HG02610 (cell line): ENCODE measurements at regions not wholly inside any gene's neighbourhood (a gene's known extent, or its start where the extent isn't known, plus 50 kb on each side); places are given as distances from the start of the nearest gene placed in this dataset.
"Not testable (repeated sequence)": the region's sequence is repeated elsewhere in the genome, so short reads cannot be mapped to it uniquely, and the experiment has no call there.

Source experiments
- ATAC-seq: cut with Tn5 transposase; IDR thresholded peaks from one replicate; pipeline ENCODE4 v1.9.1; 2021; ENCODE audit warnings: mild to moderate bottlenecking, moderate library complexity; ENCODE audit not compliant: unreplicated experiment

DNA sequence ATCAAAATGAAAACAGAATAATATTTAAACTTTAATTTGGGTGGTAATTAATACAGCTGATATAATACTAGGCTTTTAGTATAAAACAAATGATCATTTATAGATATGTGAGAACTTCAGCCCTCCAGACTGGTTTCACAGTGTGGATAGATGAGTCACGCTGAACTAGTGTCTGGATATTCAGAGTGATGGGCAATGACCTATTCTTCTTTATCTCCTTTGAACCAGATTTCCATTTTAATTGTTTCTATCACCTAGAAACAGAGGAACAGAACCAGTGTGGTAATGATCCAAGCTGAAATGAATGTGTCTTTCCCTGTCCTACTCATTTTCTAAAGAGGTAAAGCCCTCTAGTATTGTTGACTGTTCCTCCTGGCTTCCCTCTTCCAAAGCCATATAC lies 155.2 kb upstream of the GK2 start:
- ATAC-seq, result no peak

DNA sequence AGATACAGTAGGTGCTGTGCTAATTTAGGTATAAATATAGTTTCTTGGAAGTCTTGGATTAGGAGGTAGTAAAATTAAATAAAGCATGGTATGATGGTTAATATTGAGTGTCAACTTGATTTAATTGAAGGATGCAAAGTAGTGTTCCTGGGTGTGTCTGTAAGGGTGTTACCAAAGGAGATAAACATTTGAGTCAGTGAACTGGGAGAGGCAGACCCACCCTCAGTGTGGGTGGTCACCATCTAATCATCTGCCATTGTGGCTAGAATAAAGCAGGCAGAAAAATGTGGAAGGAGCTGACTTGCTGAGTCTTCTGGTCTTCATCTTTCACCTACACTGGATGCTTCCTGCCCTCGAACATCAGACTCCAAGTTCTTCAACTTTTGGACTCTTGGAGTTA lies 153.7 kb upstream of the GK2 start:
- ATAC-seq, result no peak

DNA sequence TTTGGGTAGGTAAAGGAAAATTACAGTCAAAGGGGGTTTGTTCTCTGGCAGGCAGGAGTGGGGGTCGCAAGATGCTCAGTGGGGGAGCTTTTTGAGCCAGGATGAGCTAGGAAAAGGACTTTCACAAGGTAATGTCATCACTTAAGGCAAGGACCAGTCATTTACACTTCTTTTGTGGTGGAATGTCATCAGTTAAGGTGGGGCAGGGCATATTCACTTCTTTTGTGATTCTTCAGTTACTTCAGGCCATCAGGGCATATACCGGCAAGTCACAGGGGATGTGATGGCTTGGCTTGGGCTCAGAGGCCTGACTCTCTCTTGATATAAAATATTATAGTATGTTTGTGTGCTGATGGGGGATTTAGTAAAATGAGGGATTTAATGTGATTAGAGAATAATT lies 151.4 kb upstream of the GK2 start:
- ATAC-seq, result not testable (repeated sequence)

DNA sequence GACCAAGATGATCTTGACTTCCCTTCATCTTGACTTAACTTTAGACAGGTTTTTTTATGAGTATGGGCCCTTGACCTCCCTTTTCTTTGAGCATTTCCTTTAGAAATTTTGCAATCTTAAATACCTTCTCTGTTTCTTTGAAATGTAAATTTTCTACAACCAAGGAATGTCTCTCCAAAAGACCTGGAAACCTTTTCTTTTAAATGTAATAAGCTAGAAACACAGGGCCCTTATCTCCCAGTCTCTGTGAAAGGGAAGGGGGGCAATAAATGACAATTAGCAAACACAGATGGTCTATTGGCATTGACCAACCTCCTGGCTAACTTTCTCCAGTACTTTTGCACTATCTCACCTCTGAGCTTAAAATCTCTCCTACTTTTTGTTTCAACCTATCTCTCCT lies 144.3 kb upstream of the GK2 start:
- no peak for ATAC-seq

DNA sequence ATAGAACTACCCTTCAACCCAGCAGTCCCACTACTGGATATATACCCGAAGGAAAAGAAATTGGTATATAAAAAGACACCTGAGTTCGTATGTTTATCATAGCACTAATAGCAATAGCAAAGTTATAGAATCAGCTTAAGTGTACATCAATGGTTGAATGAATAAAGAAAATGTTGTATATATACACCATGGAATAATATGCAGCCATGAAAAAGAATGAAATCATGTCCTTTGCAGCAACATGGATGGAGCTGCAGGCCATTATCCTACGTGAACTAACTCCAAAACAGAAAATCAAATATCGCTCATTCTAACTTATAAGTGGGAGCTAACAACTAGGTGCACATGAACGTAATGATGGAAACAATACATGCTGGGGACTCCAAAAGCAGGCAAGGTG lies 143.5 kb upstream of the GK2 start:
- no peak for ATAC-seq

DNA sequence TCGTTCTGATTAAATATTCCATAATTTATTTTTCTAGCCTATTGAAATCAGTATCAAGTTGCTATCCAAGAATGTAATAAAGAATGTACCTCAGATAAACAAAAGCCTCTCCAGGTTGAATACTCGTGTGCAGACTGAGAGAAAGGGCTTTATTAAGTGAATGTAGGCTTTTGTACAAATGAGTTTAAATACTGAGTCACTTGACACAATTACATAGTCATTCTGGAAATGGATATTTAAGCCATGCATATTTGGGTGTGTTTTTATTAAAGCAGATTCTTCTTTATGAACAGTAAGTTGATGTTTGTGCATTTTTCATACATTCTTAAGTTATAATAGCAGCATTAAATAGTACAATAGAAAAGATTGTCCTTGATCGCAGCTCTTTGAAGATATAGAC lies 139.8 kb upstream of the GK2 start:
- ATAC-seq, result no peak

DNA sequence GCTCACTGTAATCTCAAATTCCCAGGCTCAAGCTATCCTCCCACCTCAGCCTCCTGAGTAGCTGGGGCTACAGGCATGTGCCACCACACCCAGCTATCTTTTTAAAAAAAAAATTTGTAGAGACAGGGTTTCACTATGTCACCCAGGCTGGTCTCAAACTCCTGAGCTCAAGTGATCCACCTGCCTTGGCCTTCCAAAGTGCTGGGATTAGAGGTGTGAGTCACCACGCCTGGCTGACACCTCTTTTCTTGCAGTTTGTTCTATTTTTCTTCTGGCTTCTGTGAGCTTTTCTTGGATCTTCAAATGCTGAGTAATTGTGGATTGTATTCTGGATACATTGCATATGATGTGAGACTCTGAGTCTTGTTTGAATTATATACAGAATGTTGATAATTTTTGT lies 137.3 kb upstream of the GK2 start:
- ATAC-seq, result not testable (repeated sequence)

DNA sequence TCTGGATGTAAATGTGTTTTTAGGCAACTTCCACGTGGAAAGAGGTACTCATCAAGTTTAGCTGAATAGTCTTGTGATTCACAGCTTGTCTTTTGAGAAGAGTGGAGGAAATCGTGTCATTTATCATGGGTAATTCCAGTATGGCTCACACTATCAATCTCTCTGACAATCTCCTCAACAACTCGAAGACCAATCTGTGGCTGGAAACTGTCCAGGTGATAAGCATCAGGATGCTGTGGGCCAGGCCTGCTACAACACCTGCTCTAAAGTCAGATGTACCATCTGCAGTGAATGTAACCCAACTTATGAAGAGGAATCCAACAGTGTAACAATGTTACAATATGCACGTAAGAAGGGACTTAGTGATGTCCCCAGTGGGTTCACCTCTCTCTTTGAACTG lies 132.1 kb upstream of the GK2 start:
- ATAC-seq, result no peak

DNA sequence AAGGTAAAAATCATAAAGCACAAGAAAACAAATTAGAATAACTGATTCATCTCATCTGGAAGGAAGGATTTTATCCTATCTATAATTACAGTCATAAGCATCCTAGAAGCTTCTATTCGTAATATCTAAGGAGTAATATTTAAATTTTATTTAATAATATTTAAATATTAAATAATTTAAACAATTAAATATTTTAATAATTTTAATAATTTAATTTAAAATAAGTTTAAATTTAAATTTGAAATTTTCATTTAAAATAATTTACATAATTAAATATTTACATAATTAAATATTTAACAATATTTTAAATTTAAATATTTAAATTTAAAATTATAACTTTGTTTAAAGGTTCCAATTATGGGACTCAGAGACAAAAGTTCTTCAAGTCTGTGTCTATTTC lies 127.5 kb upstream of the GK2 start:
- no peak for ATAC-seq

DNA sequence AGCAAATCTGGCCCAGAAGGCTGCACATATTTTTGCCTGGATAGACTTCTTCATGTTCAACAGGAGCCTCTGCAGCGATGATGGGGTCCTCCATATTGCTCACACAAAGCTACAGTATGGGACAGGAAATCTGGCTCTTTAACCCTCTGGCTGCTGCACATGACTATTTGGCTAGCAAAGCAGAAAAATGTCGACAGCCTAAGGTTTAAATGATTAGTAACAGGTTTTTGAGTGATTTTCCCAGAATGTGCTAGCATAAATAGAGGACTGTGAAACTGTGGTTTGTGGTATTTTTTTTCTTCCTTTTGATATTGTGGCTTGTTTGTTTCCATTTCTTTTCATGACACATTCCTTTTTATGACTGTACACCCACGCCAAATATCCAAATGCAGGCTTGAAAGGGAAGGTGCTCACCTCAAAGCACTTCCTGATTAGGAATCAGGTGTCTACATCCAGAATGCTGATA lies 120.2 kb upstream of the GK2 start:
- no peak for ATAC-seq

DNA sequence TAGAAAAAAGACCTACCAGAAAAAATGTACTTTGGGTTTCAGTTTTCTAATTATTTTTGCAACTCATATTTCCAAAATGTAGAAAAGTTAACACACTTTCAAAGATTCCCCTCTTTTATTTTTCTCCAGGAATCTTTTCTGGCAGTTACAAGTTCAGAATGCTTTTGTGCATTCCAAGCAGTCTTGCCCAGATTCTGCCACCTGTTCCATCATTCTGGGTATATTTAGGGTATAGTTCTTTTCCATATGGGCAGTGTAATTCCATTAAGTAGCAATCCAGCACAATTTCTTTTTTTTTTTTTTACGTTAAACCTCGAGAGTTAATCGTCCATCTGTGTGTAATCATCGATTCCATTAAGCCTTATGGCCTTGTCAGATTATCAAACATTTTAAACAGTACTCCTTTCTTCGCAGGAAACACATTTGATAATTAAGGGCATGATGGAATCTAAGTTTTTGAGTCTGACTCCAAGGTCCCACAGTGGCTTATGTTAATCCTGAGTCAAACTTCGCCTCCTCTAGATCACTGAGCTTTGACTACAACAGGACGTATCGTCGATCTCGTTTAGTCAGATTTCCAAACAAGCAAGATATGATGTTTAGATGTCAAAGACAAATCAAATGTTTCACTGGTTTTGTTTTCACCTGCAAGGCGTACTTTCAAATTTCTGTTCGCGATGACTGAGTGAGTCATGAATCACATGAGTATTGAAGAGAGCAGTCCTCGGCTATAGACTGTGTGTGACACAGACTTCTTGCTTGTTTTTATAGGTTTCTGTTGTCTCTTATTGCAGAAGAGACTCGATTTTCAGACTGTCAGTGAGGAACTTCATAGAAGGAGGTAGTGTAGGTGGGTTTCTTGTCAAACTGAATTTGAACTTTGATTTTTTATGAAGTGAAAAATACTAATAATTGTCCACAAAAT lies 118.9 kb upstream of the GK2 start:
- ATAC-seq, result no peak

DNA sequence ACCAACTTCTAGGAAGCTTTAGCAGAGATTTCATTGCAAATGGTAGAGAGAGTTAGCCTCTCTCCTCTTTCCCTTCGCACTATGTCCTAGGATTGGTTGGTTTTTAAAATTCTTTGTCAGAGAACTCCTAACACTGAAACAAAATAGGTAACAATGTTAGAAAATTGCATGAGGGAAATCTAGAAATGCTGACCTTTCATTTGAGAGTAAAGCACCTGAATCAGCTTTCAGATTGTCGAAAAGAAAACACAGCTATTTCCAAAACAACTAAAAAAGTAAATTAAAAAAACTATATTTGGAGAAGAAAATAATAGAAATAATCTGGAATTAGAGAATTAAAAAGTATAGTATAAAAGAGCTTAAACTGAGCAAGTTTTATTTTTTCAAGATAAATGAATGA lies 108.1 kb upstream of the GK2 start:
- ATAC-seq, result no peak

DNA sequence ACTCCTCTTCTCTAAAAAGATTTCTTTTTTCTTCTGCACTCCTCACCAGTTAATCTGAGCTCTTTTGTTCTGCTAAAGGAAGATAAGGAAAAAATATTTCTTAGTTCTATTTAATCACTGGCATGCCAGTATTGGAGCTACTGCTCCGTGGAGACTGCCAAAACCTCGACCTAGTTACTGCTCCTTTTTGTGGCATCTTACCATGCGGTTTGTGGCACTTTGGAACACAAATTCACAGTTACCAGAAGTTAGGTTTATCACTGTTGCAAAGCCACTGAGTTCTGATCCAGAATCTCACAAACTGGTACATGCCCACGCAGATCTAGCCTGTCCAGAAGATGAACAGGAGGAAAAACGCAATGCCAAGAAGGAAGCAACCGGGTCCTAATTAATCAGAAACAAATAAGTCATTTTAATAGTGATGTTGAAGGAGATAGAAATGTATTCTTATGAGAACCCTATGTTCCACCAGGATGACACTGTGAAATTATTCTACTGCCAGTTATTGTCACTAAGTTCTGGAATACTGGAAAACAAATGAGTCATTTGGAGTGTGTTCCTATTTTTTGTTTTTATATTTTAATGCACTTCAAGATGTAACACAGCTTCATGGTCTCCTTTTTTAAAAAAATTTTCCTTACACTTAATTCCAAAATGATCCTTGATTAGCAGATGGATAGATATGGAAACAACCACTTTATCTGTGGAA lies 106.7 kb upstream of the GK2 start:
- no peak for ATAC-seq

DNA sequence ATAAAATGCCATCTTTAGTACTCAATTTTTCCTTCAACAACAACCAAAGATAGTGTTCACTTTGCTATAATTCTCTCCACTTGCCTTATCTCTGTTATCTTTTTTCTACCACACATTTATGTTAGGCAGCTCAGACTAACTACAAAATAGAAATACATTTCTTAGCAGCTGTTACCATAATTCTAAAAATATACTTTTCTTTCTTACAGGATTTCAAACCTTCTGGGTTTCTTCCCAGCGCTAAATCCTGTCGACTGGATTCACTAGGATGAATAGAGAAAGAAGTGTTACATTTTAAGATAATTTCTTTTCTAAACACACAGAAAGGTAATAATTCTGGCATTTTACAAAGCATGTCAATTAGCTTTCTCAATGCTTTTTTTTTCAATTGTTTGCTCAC lies 105.5 kb upstream of the GK2 start:
- ATAC-seq, result no peak

DNA sequence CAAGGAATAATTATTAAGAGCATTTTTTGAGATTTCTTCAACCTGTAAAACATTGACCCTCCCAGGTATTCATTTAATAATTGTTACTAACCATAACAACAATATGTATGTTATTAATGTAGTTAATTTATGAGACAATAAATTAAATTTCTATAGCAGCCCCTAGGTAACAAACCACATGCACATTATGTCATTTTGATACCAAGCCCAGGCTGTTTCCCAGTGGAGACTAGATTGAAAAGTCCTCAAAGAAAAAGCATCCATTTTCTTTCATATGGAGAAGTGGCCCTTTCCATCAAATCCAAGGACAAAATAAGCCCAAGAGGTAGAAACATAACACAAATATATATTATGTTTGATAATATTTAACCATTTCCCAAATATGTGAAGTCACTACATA lies 104.3 kb upstream of the GK2 start:
- no peak for ATAC-seq

DNA sequence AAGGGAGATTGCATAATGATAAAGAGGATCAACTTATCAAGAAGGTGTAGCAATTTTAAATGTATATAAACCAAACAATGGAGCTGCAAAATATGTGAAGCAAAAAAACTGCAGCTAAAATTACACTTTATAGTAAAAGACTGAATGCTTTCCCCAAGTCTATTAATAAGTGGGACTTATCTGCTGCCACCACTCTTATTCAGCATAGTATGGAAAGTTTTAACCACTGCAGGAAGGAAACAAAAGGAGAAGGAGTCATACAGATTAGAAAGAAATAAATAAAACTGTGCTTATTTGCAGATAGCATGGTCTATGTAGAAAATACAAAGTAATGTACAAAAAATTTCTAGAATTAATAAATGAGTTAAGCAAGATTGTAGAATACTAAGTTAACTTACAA lies 94.1 kb upstream of the GK2 start:
- no peak for ATAC-seq

DNA sequence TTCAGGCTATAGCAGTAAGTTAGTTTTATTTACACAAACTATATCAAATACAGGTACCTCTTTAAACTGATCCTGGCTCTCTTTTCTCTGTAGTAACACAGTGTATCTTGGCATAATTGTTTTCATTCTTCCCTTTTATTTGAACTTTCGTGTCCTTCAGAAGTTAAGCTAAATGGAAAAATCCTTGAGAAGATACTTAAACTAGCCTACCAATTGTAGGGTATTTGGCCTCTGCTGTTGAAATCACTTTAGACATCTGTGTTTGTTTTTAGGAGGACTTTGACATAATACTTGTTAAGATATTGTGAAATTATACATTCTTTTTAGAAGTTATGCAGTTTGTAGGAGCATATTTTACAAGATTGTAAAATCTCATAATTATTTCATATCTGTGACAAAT lies 90.3 kb upstream of the GK2 start:
- no peak for ATAC-seq

DNA sequence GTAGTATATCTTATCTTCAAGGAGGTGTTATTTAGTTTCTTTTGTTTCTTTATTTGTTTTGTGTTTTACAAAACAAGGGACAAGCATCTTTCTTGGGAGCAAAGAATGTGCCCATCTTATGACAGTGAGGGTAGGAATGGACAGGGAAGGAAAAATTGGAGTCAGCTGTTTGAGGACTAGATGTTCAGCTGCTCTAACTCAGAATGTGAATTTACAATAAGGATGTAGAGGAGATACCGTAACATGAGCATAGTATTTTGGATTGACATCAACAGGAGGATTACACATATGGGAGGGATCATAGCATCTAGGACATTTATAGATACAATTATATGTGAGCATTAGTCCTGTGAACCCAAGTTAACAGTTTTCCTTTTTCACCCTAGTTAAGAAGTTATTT lies 89.0 kb upstream of the GK2 start:
- no peak for ATAC-seq

DNA sequence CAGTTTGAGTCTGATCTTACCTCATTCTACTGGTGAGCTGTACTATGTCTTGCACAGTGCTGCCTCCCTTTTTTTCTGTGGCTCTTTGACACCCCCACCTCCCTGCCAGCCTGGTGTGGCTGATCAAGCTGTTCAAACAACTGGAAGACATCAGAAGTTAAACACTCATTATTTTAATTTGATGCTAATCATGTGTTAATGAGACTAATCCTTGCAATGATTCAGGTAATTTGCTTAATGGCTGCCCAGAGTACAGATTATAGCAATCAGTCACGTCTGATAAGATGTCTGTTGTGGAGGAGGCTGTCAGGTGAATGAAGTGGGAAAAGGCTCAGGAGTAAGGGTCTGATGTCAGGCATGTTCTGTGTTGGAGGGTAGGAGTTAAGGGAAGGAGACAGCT lies 87.4 kb upstream of the GK2 start:
- ATAC-seq, result no peak

DNA sequence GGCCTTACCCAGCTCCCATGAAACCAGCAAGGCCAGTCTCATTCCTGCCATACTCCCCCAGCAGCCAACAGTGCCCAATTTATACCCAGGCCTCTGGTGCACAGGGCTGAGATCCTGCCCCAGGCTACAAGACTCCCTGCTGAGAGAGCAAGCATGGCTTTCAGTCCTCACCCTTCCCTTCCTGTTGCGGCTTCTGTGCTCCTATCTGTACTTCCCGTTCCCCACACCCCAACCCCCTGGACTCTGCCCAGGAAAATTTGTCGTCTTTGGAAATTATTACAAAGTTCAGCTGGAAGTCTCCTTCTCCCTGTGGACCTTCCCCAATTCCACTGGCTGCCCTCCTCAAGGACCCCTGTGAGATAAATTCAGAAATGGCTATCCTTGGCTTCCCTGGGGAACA lies 84.1 kb upstream of the GK2 start:
- no peak for ATAC-seq

DNA sequence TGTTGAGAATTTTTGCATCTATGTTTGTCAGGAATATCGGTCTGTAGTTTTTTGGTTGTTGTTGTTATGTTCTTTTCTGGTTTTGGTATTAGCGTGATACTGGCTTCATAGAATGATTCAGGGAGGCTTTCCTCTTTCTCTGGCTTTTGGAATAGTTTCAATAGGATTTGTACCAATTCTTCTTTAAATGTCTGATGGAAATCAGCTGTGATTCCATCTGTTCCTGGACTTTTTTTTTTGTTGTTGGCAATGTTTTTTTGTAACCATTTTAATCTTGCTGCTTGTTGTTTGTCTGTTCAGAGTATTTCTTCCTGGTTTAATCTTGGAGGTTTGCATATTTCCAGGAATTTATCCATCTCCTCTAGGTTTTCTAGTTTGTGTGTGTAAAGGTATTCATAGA lies 81.5 kb upstream of the GK2 start:
- no peak for ATAC-seq

DNA sequence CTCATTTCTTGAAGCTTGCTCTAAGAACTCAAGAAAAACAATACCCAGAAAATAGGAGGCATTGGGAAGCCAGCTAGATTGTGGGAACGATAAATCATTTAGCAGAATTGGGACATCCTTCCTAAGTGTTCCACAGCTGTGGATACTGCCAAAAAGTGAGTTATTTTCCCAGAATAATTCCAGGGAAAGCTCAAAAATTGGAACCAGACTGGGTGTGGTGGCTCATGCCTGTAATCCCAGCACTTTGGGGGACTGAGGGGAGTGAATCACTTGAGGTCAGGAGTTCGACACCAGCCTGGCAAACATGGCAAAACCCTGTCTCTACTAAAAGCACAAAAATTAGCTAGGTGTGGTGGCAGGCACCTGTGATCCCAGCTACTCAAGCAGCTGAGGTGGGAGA lies 68.2 kb upstream of the GK2 start:
- no peak for ATAC-seq

DNA sequence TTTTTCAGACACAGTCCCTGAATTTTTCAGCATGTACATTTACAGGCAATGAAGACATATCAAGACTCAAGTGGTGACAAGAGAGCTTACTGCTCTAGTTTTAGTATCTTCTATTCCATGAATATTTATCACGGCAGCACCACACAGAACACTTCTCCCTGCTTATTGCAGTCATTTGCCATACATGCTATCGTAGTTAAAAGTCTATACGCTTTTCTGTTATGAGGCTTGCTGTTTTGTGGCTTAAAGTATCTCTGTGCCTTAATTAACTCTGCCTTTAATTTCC lies 65.4 kb upstream of the GK2 start:
- no peak for ATAC-seq
